HPDE6-E6E7 (cell line): ENCODE measurements at regions not wholly inside any gene's neighbourhood (a gene's known extent, or its start where the extent isn't known, plus 50 kb on each side); places are given as distances from the start of the nearest gene placed in this dataset.
"Not testable (repeated sequence)": the region's sequence is repeated elsewhere in the genome, so short reads cannot be mapped to it uniquely, and the experiment has no call there.

Experiments
- DNase-seq: peaks from one replicate; pipeline ENCODE4 v3.0.0; 2011; ENCODE audit warnings: missing footprints; ENCODE audit errors: extremely low spot score

- no peak for DNase-seq
Measured at GRCh38 chr7:4523873-4524272, 158.2 kb upstream of the FOXK1 start.

GRCh38 chr7:4525884-4526283 is 156.2 kb upstream of the FOXK1 start:
- DNase-seq: no peak

DNA sequence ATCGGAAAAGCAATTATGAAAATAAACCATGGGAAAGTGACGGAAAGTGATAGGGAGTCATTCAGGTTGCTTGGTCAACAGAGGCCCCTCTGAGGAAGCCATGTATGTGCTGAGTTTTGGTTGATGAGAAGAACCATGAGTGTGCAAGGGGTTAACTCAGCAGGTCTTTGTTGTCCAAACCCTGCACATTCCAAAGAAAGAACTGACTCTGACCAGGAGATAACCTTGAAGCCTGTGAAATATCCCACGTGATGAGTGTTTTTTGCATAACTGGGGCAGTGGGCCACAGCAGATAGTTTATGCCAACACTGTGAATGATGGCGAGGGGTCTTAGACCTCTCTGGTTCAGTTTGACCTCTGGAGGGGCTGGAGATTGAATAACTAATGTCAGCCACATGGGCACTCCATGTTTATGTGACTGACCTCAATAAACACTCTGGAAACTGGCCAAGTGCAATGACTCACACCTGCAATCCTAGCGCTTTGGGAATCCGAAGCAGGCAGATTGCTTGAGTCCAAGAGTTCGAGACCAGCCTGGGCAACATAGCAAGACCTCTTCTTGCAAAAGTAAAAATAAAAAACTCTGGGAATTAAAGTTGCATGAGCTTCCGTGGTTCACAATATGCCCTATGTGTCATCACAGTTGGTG is 154.0 kb upstream of the FOXK1 start:
- no peak for DNase-seq

- DNase-seq: no peak
Measured at GRCh38 chr7:4531236-4531635, 150.9 kb upstream of the FOXK1 start.

GRCh38 chr7:4533339-4533738 is 148.8 kb upstream of the FOXK1 start:
- DNase-seq: not testable (repeated sequence)

GRCh38 chr7:4549681-4550080 is 132.4 kb upstream of the FOXK1 start:
- no peak for DNase-seq

DNA sequence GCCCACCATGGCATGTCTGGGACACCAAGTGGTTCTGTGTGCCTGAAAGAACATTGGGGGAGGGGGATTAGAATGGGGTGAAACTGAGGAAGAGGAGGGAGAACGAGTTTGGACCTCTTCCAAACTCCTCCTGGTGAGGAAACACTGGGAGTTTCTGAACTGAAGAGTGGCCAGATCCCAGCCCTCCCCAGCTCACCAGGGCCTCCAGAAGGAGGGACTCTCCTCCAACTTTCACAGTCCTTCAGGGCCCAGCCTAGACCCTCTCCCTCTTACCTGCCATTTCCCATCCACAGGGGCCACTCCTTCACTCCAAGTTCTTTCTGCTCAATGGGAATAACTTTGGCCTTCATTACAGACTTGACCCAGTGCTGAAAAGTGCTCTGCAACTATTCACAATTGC is 132.0 kb upstream of the FOXK1 start:
- no peak for DNase-seq

- no peak for DNase-seq
Measured at GRCh38 chr7:4552985-4553384, 129.1 kb upstream of the FOXK1 start.

DNA sequence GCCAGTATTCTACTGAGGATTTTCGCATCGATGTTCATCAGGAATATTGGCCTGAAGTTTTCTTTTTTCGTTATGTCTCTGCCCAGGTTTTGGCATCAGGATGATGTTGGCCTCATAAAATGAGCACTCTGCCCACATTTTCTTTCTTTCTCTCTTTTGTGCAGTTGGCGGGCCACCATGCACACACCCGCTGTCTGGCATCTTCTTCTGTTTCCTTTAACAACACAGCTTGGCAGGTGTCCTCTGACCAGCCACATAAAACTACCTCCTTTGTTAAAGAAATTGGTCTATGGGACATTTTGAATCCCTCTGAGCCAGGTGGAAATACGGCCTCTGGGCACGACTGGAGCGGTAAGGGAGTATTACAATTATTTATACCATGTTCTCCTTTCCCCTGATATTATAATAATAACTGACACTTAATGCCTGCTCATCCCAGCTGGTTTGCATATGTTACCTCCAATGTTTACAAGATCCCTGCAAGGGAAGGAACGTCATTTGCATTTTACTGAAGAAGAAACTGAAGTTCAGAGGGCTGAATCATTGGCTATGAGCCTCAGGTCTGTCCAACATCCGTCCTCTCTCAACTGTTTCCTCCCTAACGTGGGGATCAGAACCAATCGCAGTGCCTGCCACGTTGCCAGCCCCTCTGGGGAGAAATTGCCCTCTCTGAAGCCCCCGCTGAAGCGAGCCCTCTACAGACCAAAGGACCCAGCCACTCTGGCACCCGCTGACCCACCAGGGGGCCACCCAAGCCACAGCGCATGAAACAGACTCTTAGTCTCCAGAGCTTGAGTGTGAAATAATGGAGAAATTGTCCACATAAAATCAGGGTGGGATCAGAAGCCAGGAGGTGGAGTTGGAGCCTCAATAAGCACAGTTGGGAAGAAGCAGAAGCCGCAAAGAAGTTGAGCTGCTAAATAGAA is 125.0 kb upstream of the FOXK1 start:
- no peak for DNase-seq

- no peak for DNase-seq
Measured at GRCh38 chr7:4561795-4562194, 120.3 kb upstream of the FOXK1 start.

GRCh38 chr7:4566714-4567113 is 115.4 kb upstream of the FOXK1 start:
- DNase-seq: no peak

- no peak for DNase-seq
Measured at GRCh38 chr7:4574851-4575250, 107.2 kb upstream of the FOXK1 start.

GRCh38 chr7:4575254-4575653 is 106.8 kb upstream of the FOXK1 start:
- DNase-seq: no peak

GRCh38 chr7:4602905-4603842 is 78.9 kb upstream of the FOXK1 start:
- DNase-seq: no peak

- DNase-seq: no peak
Measured at GRCh38 chr7:4603843-4604231, 78.3 kb upstream of the FOXK1 start.

DNA sequence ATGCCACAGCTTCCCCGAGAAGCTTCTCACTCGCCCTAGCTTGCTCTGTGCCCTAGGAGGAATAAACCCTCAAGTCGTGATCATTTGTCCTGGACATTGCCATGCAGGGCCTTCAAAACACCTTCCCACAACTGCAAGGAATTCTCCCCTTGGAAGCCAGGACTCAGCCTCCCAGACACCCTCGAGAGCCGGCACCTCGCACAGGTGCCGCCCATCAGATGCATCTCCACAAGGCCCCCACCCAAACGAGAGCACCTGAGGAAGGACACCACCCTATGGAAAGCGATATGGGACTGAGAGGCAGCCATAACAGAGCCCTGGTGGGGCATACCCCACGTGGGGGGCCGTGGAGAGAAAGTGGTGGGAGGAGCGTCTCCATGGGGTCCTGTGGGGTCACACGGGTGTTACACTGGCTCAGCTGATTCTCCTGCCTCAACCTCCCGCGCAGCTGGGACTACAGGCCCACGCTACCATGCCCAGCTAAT is 77.6 kb upstream of the FOXK1 start:
- no peak for DNase-seq

- DNase-seq: no peak
Measured at GRCh38 chr7:4606797-4607196, 75.3 kb upstream of the FOXK1 start.

- no peak for DNase-seq
Measured at GRCh38 chr7:4607311-4607729, 74.8 kb upstream of the FOXK1 start.

DNA sequence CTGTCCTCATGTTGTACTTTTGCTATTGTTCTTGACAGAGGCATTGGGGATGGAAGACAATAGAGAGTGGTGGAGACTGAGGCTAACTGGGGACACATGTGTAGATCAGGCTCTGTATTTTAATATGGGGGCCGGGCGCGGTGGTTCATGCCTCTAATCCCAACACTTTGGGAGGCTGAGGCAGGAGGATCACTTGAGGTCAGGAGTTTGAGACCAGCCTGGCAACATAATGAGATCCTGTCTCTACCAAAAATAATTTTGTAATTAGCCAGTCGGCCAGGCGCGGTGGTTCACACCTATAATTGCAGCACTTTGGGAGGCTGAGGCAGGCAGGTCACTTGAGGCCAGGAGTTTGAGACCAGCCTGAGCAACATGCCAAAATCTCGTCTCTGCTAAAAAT is 72.5 kb upstream of the FOXK1 start:
- not testable (repeated sequence) for DNase-seq

- peak; percentile 57 for DNase-seq
Measured at GRCh38 chr7:4610768-4611467, 71.2 kb upstream of the FOXK1 start.

DNA sequence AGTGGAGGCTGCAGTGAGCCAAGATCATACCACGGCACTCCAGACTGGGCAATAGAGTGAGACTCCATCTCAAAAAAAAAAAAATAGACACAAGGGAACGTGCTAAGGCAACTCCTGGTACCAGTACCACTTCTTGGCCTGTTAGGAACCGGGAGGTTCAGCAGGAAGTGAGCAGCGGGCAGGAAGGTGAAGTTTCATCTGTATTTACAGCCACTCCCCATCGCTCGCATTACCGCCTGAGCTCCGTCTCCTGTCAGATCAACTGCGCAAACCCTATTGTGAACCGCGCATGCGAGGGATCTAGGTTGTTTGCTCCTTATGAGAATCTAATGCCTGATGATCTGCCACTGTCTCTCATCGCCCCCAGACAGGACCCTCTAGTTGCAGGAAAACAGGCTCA is 69.9 kb upstream of the FOXK1 start:
- DNase-seq: no peak
